Testis (tissue), 2 donors: ENCODE measurements at regions not wholly inside any gene's neighbourhood (a gene's known extent, or its start where the extent isn't known, plus 50 kb on each side); places are given as distances from the start of the nearest gene placed in this dataset.

Experiments used
- CTCF ChIP-seq, 3 experiments: fragments of 450-650 bp in 2 of 3; fragments of 200-600 bp in 1 of 3; sonication (generic) in 1 of 3; IDR thresholded peaks; one replicate each; pipeline ENCODE4 v1.5.1; 2016 to 2019; ENCODE audit warnings: antibody characterized with exemption in 3 of 3, mild to moderate bottlenecking in 2 of 3, moderate library complexity in 1 of 3
- POLR2A ChIP-seq: fragments of 450-650 bp; IDR thresholded peaks from one replicate; pipeline ENCODE4 v1.6.1; 2017; ENCODE audit warnings: antibody characterized with exemption, mild to moderate bottlenecking, moderate library complexity

- TF ChIP-seq CTCF (IDR thresholded peaks at IDR 0.05) = no peak
- no peak for TF ChIP-seq POLR2A
These were observed 87.7 kb upstream of the NEO1 start for GRCh38 chr15:72964542-72964941.
